Right lobe of liver (tissue), 6 donors: ENCODE measurements at regions not wholly inside any gene's neighbourhood (a gene's known extent, or its start where the extent isn't known, plus 50 kb on each side); places are given as distances from the start of the nearest gene placed in this dataset.
A peak's percentile ranks its signal among the peaks of the same experiment; 100 is the strongest.

Source experiments
- ATAC-seq, 4 donors: fragments of 200-7000 bp; cut with Tn5 transposase; one replicate each; pipeline ENCODE4 v1.9.1; 2020; ENCODE audit warnings: mild to moderate bottlenecking in 4 of 4, moderate library complexity in 4 of 4
- DNase-seq, 3 donors: peaks; one replicate each; pipeline ENCODE4 v3.0.0-alpha.2; 2020
- H3K27ac ChIP-seq, 3 donors: fragments of 200-600 bp; one replicate each; pipeline ENCODE4 v1.8.0; 2022
- H3K27me3 ChIP-seq, 2 donors: fragments of 200-600 bp; one replicate each; pipeline ENCODE4 v1.8.0; 2022
- H3K36me3 ChIP-seq, 4 donors: fragments of 200-600 bp; sonication (generic) in 1 of 4; one replicate each; pipeline versions ENCODE4 v1.5.1 to v1.8.0; 2017 to 2022; ENCODE audit warnings: control low read depth in 1 of 4
- H3K4me1 ChIP-seq, 4 donors: fragments of 200-600 bp; sonication (generic) in 1 of 4; one replicate each; pipeline versions ENCODE4 v1.5.1 to v1.8.0; 2017 to 2022; ENCODE audit warnings: control low read depth in 1 of 4
- H3K4me3 ChIP-seq, 3 donors: fragments of 200-600 bp; one replicate each; pipeline ENCODE4 v1.8.0; 2022
- H3K9me3 ChIP-seq, 4 donors: fragments of 200-600 bp; sonication (generic) in 1 of 4; one replicate each; pipeline versions ENCODE4 v1.5.1 to v1.8.0; 2017 to 2022; ENCODE audit warnings: control low read depth in 1 of 4
- POLR2A ChIP-seq: fragments of 450-650 bp; IDR thresholded peaks from one replicate; pipeline ENCODE4 v1.6.1; 2017; ENCODE audit warnings: antibody characterized with exemption, mild to moderate bottlenecking
- whole genome bisulfite sequencing: methylation state at CpG from one replicate; pipeline ENCODE4 v1.1.6; 2018; ENCODE audit warnings: low coverage, low lambda C conversion rate; ENCODE audit not compliant: insufficient coverage; ENCODE audit errors: missing lambda C conversion rate; 5-methylcytosine and 5-hydroxymethylcytosine counted together
- intact Hi-C, 2 donors: fragments of 100-400 bp; cut with DNase I; formaldehyde crosslinking; loops; one replicate each; pipeline versions ENCODE4 v1.11.2 to v1.14.1; 2022
- TF ChIP-seq, protein P1 (sequence below), 4 donors: fragments of 200-600 bp in 3 of 4; fragments of 450-650 bp in 1 of 4; IDR thresholded peaks; one replicate each; pipeline versions ENCODE4 v1.5.1 to v1.8.0; 2016 to 2022; ENCODE audit warnings: antibody characterized with exemption in 4 of 4, mild to moderate bottlenecking in 2 of 4
- donor health status: DM: no; HTN: yes; CAD: no.
- donor health status: DM: no; HTN: no; CAD: no.
- donor health status: DM: no; HTN: no; CAD: no.
- donor health status: DM: no; HTN: yes; CAD: no.
- donor health status: DM: no; HTN: yes; CAD: no.

DNA sequence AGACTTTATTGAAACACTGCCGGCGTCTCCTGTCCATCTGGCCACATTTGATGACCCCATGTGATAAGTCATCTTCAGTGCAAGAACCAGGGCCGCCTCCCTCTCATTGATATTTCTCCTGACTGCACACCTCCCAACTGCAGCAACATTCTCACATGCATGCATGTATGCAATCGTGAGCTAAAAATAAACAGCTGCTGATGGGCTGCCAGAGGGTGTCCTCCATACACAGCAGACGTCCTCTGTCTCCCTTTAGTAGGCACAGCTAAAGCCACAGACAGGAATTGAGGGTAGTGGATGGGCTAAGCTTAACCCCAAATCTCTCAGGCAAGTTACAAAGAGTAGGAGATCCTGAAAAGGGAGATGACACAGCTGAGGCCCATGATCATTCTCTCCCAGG is 106.7 kb upstream of the HSD17B12 start:
- H3K27me3 ChIP-seq = peaks cover 3 to 6% of the 10 kb centered on the region in 2 donors

DNA sequence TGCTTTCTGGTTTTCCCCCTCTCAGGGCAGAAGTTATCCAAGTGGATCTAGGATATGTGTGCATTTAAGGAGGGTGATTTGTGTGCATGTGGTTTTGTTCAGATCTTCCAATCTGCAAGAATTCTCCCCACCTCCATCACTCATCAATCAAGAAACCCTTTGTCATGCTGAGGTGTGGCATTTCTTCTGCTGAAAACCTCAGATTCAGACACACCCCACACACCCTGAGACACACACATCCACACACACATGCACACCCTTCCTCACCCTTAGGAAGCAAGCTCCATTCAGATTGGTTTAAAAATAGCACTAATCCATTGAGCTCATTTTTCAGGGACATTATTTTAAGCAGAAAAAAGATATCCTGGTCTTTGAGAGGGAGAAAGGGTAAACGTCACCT is 106.1 kb upstream of the HSD17B12 start:
- no peaks in the 10 kb centered on the region for H3K9me3 ChIP-seq
- intact Hi-C loops = no loop called here
- ATAC-seq = no peak
- H3K27ac ChIP-seq = no peak overlapping the region
- no peak for DNase-seq
- H3K4me3 ChIP-seq = no peak overlapping the region
- 21% methylated on average over 1 of the region's 1 CpG for WGBS
- H3K4me1 ChIP-seq = peaks cover 0 to 6% (median 2%) of the 10 kb centered on the region in 4 donors
- H3K36me3 ChIP-seq = no peaks in the 10 kb centered on the region
- no peak for TF ChIP-seq POLR2A
- TF ChIP-seq, protein P1, sequence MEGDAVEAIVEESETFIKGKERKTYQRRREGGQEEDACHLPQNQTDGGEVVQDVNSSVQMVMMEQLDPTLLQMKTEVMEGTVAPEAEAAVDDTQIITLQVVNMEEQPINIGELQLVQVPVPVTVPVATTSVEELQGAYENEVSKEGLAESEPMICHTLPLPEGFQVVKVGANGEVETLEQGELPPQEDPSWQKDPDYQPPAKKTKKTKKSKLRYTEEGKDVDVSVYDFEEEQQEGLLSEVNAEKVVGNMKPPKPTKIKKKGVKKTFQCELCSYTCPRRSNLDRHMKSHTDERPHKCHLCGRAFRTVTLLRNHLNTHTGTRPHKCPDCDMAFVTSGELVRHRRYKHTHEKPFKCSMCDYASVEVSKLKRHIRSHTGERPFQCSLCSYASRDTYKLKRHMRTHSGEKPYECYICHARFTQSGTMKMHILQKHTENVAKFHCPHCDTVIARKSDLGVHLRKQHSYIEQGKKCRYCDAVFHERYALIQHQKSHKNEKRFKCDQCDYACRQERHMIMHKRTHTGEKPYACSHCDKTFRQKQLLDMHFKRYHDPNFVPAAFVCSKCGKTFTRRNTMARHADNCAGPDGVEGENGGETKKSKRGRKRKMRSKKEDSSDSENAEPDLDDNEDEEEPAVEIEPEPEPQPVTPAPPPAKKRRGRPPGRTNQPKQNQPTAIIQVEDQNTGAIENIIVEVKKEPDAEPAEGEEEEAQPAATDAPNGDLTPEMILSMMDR (IDR thresholded peaks at IDR 0.05) = no peak
- peaks cover 3 to 6% of the 10 kb centered on the region in 2 donors for H3K27me3 ChIP-seq

More for the DNA sequence above, 106.7 kb upstream of the HSD17B12 start:
- no peaks in the 10 kb centered on the region for H3K9me3 ChIP-seq
- 34% methylated on average over 5 of the region's 5 CpGs for WGBS
- no peak overlapping the region for H3K4me3 ChIP-seq
- DNase-seq (no peak), ATAC-seq (no peak)
- H3K27ac ChIP-seq = no peak overlapping the region
- TF ChIP-seq, protein P1 (IDR thresholded peaks at IDR 0.05) = no peak
- no peak for TF ChIP-seq POLR2A
- peaks cover 0 to 6% (median 2%) of the 10 kb centered on the region in 4 donors for H3K4me1 ChIP-seq
- H3K36me3 ChIP-seq = no peaks in the 10 kb centered on the region
- intact Hi-C loops = no loop called here

DNA sequence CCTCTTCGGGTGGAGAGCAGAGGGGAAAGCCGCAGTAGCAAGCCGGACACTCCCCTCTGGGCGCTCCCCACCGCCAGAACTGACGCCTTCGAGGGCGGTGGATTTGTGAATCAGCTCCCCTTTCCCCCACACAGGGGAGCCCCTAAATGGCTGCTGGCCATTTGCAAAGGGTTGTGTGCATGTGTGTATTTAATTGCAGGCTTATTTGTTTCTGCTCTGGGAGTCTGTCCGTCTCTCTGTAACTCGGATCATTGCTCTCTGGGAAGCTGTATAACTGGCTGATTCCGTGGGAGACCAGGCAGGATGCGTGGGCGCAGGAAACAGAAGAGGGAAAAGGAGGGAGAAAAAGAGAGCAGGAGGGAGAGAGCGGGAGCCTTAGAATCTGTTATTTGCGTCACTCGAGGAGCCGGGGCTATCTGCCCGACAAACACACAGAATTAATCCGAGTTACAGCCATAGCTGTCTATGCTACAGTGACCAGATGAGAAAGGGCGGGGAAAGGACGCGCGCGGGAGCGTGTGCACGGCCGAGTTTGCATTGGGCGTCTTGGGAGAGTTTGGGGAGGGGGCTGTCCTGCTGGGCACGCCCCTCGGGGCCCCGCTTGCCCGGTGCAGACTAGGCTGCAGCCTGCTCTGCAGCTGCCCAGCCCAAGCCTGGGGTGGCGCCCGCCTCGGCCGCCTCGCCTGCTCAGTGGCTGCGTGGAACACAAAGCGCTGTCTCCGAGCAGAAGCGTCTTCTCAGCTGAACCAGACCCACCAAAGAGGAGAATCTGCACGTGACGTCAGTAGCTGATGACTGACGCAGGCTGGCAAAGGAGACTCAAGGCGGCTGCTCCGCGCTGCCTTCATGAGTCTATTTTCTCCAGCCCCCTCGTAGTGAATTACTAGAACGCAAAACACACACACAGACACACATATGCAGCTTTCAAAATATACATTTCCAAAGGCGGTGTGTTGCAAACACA is 105.3 kb upstream of the HSD17B12 start:
- peak in 1 of 3 donors; percentile 24 for DNase-seq
- Histone ChIP-seq H3K4me1 (peaks cover 0 to 6% (median 2%) of the 10 kb centered on the region in 4 donors), H3K27me3 (peaks cover 3 to 6% of the 10 kb centered on the region in 2 donors), H3K4me3 (no peak overlapping the region), H3K36me3 (no peaks in the 10 kb centered on the region), H3K9me3 (no peaks in the 10 kb centered on the region), H3K27ac (no peak overlapping the region)
- TF ChIP-seq POLR2A = no peak
- TF ChIP-seq, protein P1 (IDR thresholded peaks at IDR 0.05) = no peak
- intact Hi-C loops = no loop called here
- WGBS = 4% methylated on average over 29 of the region's 50 CpGs
- peak in 3 of 4 donors; percentile 15 to 27 (median 19) for ATAC-seq

DNA sequence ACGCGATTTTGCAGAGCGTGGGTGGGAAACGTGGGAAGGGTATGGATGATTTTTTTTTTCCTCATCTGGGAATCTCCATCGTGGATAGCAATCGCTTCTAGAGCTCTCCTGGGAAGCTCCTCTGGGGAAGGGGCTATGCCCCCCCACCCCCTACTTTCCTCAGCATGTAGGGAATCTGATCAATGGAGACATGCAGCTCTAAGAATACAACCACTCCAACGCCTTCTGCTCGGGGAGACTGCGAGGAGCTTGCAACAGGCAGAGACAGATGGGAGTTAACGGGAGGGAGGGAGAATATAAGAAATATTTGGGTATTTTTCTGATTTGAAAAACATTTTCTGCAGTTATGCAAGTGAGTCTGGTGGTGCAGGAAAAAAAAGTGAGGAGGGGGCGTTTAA is 104.6 kb upstream of the HSD17B12 start:
- ATAC-seq (no peak), DNase-seq (no peak)
- Histone ChIP-seq H3K4me3 (no peak overlapping the region), H3K36me3 (no peaks in the 10 kb centered on the region), H3K4me1 (peaks cover 0 to 6% (median 3%) of the 10 kb centered on the region in 4 donors), H3K27me3 (peaks cover 3 to 6% of the 10 kb centered on the region in 2 donors), H3K27ac (no peak overlapping the region), H3K9me3 (no peaks in the 10 kb centered on the region)
- WGBS = 4% methylated on average over 11 of the region's 11 CpGs
- intact Hi-C loops = no loop called here
- no peak for TF ChIP-seq POLR2A
- TF ChIP-seq, protein P1 (IDR thresholded peaks at IDR 0.05) = no peak
